ENCODE measurements at regions not wholly inside any gene's neighbourhood (a gene's known extent, or its start where the extent isn't known, plus 50 kb on each side); places are given as distances from the start of the nearest gene placed in this dataset.

- Histone ChIP-seq H3K27me3 (no peaks in the 10 kb centered on the region), H3K4me3 (no peak overlapping the region), H3K27ac (no peak overlapping the region), H3K36me3 (no peaks in the 10 kb centered on the region), H3K4me1 (peaks cover 0 to 5% (median 0%) of the 10 kb centered on the region in 10 experiments; a peak in 2 of 20 replicates), H3K9ac (no peak overlapping the region), H3K9me3 (replicated peaks in 1 of 11) (no peaks in the 10 kb centered on the region), H4K20me1 (no peaks in the 10 kb centered on the region), H3K4me2 (no peak overlapping the region)
- TF ChIP-seq Cebpa-rat (IDR thresholded peaks at IDR 0.05): no peak
Observed at GRCh38 chr6:18579166-18579565, 192.0 kb downstream of the RNF144B start.

GRCh38 chr6:18579869-18580268 is 192.7 kb downstream of the RNF144B start:
- no peak for TF ChIP-seq Cebpa-rat (IDR thresholded peaks at IDR 0.05)
- Histone ChIP-seq H3K9me3 (replicated peaks in 1 of 11) (no peaks in the 10 kb centered on the region), H3K27ac (no peak overlapping the region), H4K20me1 (no peaks in the 10 kb centered on the region), H3K4me2 (no peak overlapping the region), H3K27me3 (no peaks in the 10 kb centered on the region), H3K36me3 (no peaks in the 10 kb centered on the region), H3K4me3 (no peak overlapping the region), H3K4me1 (peaks cover 3 to 11% (median 5%) of the 10 kb centered on the region in 10 experiments; a peak in 18 of 20 replicates), H3K9ac (no peak overlapping the region)

GRCh38 chr6:18584372-18584771 is 197.2 kb downstream of the RNF144B start:
- Histone ChIP-seq H3K4me1 (peaks cover 20 to 24% (median 22%) of the 10 kb centered on the region in 10 experiments), H3K4me3 (no peak overlapping the region), H4K20me1 (no peaks in the 10 kb centered on the region), H3K4me2 (peak overlapping the region in 9 of 11 experiments; percentile 42 to 70 (median 64); a peak in 13 of 22 replicates), H3K27me3 (no peaks in the 10 kb centered on the region), H3K9ac (no peak overlapping the region), H3K27ac (peak overlapping the region in 1 of 11 experiments; percentile 26; a peak in 1 of 22 replicates), H3K9me3 (replicated peaks in 1 of 11) (no peaks in the 10 kb centered on the region), H3K36me3 (no peaks in the 10 kb centered on the region)
- no peak for TF ChIP-seq Cebpa-rat (IDR thresholded peaks at IDR 0.05)

- Histone ChIP-seq H4K20me1 (no peaks in the 10 kb centered on the region), H3K4me1 (peaks cover 20 to 28% (median 22%) of the 10 kb centered on the region in 10 experiments), H3K9ac (no peak overlapping the region), H3K36me3 (no peaks in the 10 kb centered on the region), H3K4me3 (no peak overlapping the region), H3K27ac (peak overlapping the region in 3 of 11 experiments; percentile 21 to 41 (median 21); a peak in 4 of 22 replicates), H3K27me3 (no peaks in the 10 kb centered on the region), H3K9me3 (replicated peaks in 1 of 11) (no peaks in the 10 kb centered on the region), H3K4me2 (peak overlapping the region; percentile 34 to 70 (median 64); a peak in 20 of 22 replicates)
- TF ChIP-seq Cebpa-rat (IDR thresholded peaks at IDR 0.05): no peak
Observed at GRCh38 chr6:18585032-18585573, 198.0 kb downstream of the RNF144B start.

GRCh38 chr6:18586133-18586532 is 199.0 kb downstream of the RNF144B start:
- peaks cover 20 to 28% (median 22%) of the 10 kb centered on the region in 10 experiments for H3K4me1 ChIP-seq
- H4K20me1 ChIP-seq: no peaks in the 10 kb centered on the region
- H3K4me3 ChIP-seq: no peak overlapping the region
- H3K27me3 ChIP-seq: no peaks in the 10 kb centered on the region
- H3K9ac ChIP-seq: no peak overlapping the region
- TF ChIP-seq Cebpa-rat (IDR thresholded peaks at IDR 0.05): no peak
- no peaks in the 10 kb centered on the region for H3K36me3 ChIP-seq
- H3K9me3 ChIP-seq (replicated peaks in 1 of 11): no peaks in the 10 kb centered on the region
- no peak overlapping the region for H3K27ac ChIP-seq
- peak overlapping the region; percentile 34 to 70 (median 64) for H3K4me2 ChIP-seq

- H3K9ac ChIP-seq: no peak overlapping the region
- H3K4me2 ChIP-seq: no peak overlapping the region
- no peaks in the 10 kb centered on the region for H3K9me3 ChIP-seq (replicated peaks in 1 of 11)
- no peaks in the 10 kb centered on the region for H4K20me1 ChIP-seq
- no peak overlapping the region for H3K4me3 ChIP-seq
- TF ChIP-seq Cebpa-rat (IDR thresholded peaks at IDR 0.05): no peak
- no peak overlapping the region for H3K27ac ChIP-seq
- H3K4me1 ChIP-seq: peaks cover 0 to 17% (median 0%) of the 10 kb centered on the region in 10 experiments; a peak in 3 of 20 replicates
- H3K27me3 ChIP-seq: no peaks in the 10 kb centered on the region
- no peaks in the 10 kb centered on the region for H3K36me3 ChIP-seq
Observed at GRCh38 chr6:18595774-18596530, 208.8 kb downstream of the RNF144B start.

- Histone ChIP-seq H3K9me3 (replicated peaks in 1 of 11) (no peaks in the 10 kb centered on the region), H3K27me3 (no peaks in the 10 kb centered on the region), H3K36me3 (no peaks in the 10 kb centered on the region), H3K9ac (no peak overlapping the region), H3K4me3 (no peak overlapping the region), H3K27ac (no peak overlapping the region), H4K20me1 (no peaks in the 10 kb centered on the region), H3K4me1 (peaks cover 0 to 17% (median 0%) of the 10 kb centered on the region in 10 experiments; a peak in 5 of 20 replicates), H3K4me2 (no peak overlapping the region)
- no peak for TF ChIP-seq Cebpa-rat (IDR thresholded peaks at IDR 0.05)
Observed at GRCh38 chr6:18596531-18596835, 209.3 kb downstream of the RNF144B start.

- Histone ChIP-seq H3K4me3 (no peak overlapping the region), H3K4me2 (no peak overlapping the region), H4K20me1 (no peaks in the 10 kb centered on the region), H3K9me3 (replicated peaks in 1 of 11) (no peaks in the 10 kb centered on the region), H3K4me1 (peaks cover 0 to 9% (median 0%) of the 10 kb centered on the region in 10 experiments; a peak in 3 of 20 replicates), H3K9ac (no peak overlapping the region), H3K36me3 (no peaks in the 10 kb centered on the region), H3K27ac (no peak overlapping the region), H3K27me3 (no peaks in the 10 kb centered on the region)
- no peak for TF ChIP-seq Cebpa-rat (IDR thresholded peaks at IDR 0.05)
Observed at GRCh38 chr6:18598551-18599264, 211.6 kb downstream of the RNF144B start.

- H3K9me3 ChIP-seq (replicated peaks in 1 of 11): no peaks in the 10 kb centered on the region
- no peaks in the 10 kb centered on the region for H4K20me1 ChIP-seq
- H3K4me1 ChIP-seq: peaks cover 0 to 9% (median 0%) of the 10 kb centered on the region in 10 experiments; a peak in 2 of 20 replicates
- no peaks in the 10 kb centered on the region for H3K27me3 ChIP-seq
- no peak overlapping the region for H3K9ac ChIP-seq
- H3K27ac ChIP-seq: no peak overlapping the region
- no peaks in the 10 kb centered on the region for H3K36me3 ChIP-seq
- no peak overlapping the region for H3K4me3 ChIP-seq
- TF ChIP-seq Cebpa-rat (IDR thresholded peaks at IDR 0.05): no peak
- no peak overlapping the region for H3K4me2 ChIP-seq
Observed at GRCh38 chr6:18600255-18600654, 213.1 kb downstream of the RNF144B start.
